Thymus (tissue), 11 donors: ENCODE measurements at regions not wholly inside any gene's neighbourhood (a gene's known extent, or its start where the extent isn't known, plus 50 kb on each side); places are given as distances from the start of the nearest gene placed in this dataset.

Source experiments
- DNase-seq, 9 donors: peaks; one replicate each; pipeline ENCODE4 v3.0.0-alpha.2; 2013; ENCODE audit warnings: low spot score in 9 of 9, low read depth in 6 of 9, missing footprints in 1 of 9
- H3K27ac ChIP-seq, 2 donors: one replicate each; pipeline ENCODE4 v1.5.1; 2013; ENCODE audit warnings: control low read depth in 1 of 2, low read depth in 1 of 2, low read length in 1 of 2, mild to moderate bottlenecking in 1 of 2, moderate library complexity in 1 of 2
- H3K27me3 ChIP-seq, 2 donors: one replicate each; pipeline ENCODE4 v1.5.1; 2013; ENCODE audit warnings: low read length in 1 of 2; ENCODE audit not compliant: control insufficient read depth in 2 of 2, insufficient read depth in 1 of 2
- H3K36me3 ChIP-seq, 2 donors: one replicate each; pipeline ENCODE4 v1.5.1; 2013; ENCODE audit warnings: low read length in 1 of 2, mild to moderate bottlenecking in 1 of 2, moderate library complexity in 1 of 2; ENCODE audit not compliant: control insufficient read depth in 2 of 2, insufficient read depth in 2 of 2
- H3K4me1 ChIP-seq, 2 donors: one replicate each; pipeline ENCODE4 v1.5.1; 2013; ENCODE audit warnings: low read length in 2 of 2; ENCODE audit not compliant: control insufficient read depth in 2 of 2, insufficient read depth in 2 of 2
- H3K4me3 ChIP-seq, 2 donors: one replicate each; pipeline ENCODE4 v1.5.1; 2013; ENCODE audit warnings: low read length in 2 of 2, control low read depth in 1 of 2, mild to moderate bottlenecking in 1 of 2
- H3K9me3 ChIP-seq, 2 donors: one replicate each; pipeline ENCODE4 v1.5.1; 2013; ENCODE audit warnings: low read length in 1 of 2, mild to moderate bottlenecking in 1 of 2; ENCODE audit not compliant: control insufficient read depth in 2 of 2, insufficient read depth in 1 of 2
- WGBS: extraction: QIAGEN DNeasy Blood & Tissue Kit; methylation state at CpG from one replicate; pipeline ENCODE4 v1.1.7; 2013; 5-methylcytosine and 5-hydroxymethylcytosine counted together
- donor health status: healthy.

DNA sequence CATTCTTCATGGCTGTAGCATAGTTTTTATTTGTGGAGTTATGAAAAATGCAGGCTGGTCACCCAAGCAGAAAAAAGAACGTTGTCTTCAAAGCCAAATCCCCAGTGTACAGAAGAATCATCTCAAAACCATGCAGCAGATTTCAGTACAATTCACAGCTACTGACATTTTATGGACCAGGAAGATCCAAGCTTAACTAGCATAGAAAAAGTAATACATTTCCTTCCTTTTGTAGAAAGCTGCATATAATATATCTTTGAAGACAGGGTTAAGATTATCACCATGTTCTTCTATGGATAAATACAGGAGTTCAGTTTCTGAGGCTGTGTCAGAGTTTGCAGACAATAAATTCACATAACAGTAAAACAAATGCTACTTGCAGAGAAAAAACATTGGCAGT is 1054.8 kb upstream of the C9orf72 start:
- WGBS: 81% methylated on average over 1 of the region's 1 CpG
- no peak for DNase-seq

DNA sequence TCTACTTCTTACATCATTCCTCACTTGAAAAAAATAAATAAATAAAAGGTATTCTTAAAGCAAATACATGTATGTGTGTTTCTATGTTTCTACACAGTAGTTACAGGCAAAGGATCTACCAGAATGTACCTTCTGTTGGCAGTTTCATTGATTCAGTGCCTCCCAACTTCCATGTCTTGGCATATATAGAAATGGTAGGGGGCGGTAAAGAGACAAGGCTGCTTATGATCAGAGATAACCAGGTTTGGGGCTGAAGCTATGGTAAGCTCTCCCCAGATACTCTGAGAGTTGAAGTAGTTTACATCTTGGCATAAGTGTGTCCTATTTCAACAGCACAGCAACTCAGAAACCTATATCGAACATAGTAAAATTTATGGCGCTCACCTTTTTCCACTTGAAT is 1075.4 kb upstream of the C9orf72 start:
- Histone ChIP-seq H3K4me1 (no peaks in the 10 kb centered on the region), H3K9me3 (no peaks in the 10 kb centered on the region), H3K27me3 (no peaks in the 10 kb centered on the region), H3K36me3 (no peaks in the 10 kb centered on the region), H3K27ac (no peak overlapping the region), H3K4me3 (no peak overlapping the region)
- no peak for DNase-seq
- WGBS: 94% methylated on average over 3 of the region's 3 CpGs

More for the DNA sequence above, 1054.8 kb upstream of the C9orf72 start:
- no peak overlapping the region for H3K27ac ChIP-seq
- no peaks in the 10 kb centered on the region for H3K27me3 ChIP-seq
- H3K4me3 ChIP-seq: no peak overlapping the region
- H3K36me3 ChIP-seq: no peaks in the 10 kb centered on the region
- no peaks in the 10 kb centered on the region for H3K9me3 ChIP-seq
- no peaks in the 10 kb centered on the region for H3K4me1 ChIP-seq

DNA sequence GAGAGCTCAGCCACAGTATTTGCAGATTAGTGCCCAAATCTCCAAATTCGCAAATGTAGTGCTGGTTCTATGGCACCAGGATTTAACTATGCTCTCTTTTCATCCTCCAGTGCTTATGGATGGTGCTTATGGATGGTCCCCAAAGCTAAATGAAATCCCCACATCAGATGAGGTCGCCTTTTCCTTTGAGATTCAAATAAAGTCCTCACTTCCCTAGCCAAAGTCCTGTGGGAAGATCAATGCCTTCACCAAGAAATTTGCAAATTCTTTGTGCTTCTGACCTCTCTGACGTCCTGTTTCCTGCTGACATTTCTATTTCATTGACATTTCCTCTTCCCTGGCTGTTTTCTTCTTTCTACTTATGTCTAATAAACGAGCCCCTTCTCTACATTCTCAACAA is 1077.0 kb upstream of the C9orf72 start:
- no peaks in the 10 kb centered on the region for H3K36me3 ChIP-seq
- no peak overlapping the region for H3K4me3 ChIP-seq
- H3K27ac ChIP-seq: no peak overlapping the region
- DNase-seq: no peak
- H3K27me3 ChIP-seq: no peaks in the 10 kb centered on the region
- no peaks in the 10 kb centered on the region for H3K4me1 ChIP-seq
- H3K9me3 ChIP-seq: no peaks in the 10 kb centered on the region
- 37% methylated on average over 4 of the region's 4 CpGs for WGBS

DNA sequence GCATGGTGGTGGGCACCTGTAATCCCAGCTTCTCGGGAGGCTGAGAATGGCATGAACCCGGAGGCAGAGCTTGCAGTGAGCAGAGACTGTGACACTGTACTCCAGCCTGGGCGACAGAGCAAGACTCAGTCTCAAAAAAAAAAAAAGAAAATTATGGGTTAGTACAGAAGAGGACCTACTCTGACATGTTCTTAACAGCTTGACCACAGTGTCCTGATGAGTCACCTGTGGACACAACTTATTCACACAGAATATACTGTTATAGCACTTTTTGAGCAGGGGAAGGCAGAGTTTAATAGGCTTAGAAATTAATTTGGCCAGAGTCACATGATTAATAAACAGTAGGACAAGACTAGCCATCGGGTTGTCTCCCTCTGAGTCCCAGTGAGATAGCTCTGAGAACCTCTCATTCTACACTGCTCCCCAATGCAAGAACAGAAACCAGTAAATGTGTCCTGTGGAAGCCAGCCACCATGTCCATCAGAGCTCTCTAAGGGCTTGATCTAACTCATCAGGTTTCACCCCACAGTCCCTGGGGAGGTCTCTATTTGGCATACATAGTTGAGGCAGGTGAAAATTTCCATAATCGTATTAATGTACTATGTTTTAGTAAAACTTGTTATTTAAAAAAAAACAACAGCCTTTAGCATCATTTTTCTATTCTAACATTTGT is 1077.9 kb upstream of the C9orf72 start:
- WGBS: 87% methylated on average over 5 of the region's 5 CpGs
- no peak overlapping the region for H3K4me3 ChIP-seq

GRCh38 chr9:28653216-28653615 is 1079.9 kb upstream of the C9orf72 start:
- no peak overlapping the region for H3K4me3 ChIP-seq
- H3K36me3 ChIP-seq: no peaks in the 10 kb centered on the region
- no peaks in the 10 kb centered on the region for H3K4me1 ChIP-seq
- H3K27me3 ChIP-seq: no peaks in the 10 kb centered on the region
- H3K9me3 ChIP-seq: no peaks in the 10 kb centered on the region
- no peak overlapping the region for H3K27ac ChIP-seq
- DNase-seq: no peak
- 92% methylated on average over 1 of the region's 1 CpG for WGBS

More for the DNA sequence above, 1077.9 kb upstream of the C9orf72 start:
- no peak overlapping the region for H3K27ac ChIP-seq
- H3K4me1 ChIP-seq: no peaks in the 10 kb centered on the region
- no peaks in the 10 kb centered on the region for H3K27me3 ChIP-seq
- no peaks in the 10 kb centered on the region for H3K36me3 ChIP-seq
- no peak for DNase-seq
- no peaks in the 10 kb centered on the region for H3K9me3 ChIP-seq

DNA sequence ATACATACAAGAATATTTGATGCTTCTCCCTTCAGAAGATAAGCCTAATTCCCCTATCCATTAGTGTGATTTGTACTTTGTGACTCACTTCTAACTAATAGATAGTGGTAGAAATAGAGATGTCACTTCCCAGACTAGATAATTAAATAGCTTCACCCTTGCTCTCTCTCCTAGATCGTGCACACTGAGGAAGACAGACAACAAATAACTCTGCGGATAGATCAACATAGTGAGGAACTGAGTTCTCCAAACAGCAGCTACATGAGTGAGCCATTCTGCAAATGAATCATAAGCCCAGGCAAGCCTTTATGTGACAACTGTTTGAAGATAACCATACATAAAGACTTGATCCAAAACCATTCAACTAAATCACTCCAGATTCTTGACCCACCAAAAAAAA is 1083.4 kb upstream of the C9orf72 start:
- no peaks in the 10 kb centered on the region for H3K36me3 ChIP-seq
- 85% methylated on average over 2 of the region's 2 CpGs for WGBS
- H3K4me3 ChIP-seq: no peak overlapping the region
- no peaks in the 10 kb centered on the region for H3K4me1 ChIP-seq
- H3K27me3 ChIP-seq: no peaks in the 10 kb centered on the region
- DNase-seq: no peak
- no peak overlapping the region for H3K27ac ChIP-seq
- H3K9me3 ChIP-seq: no peaks in the 10 kb centered on the region

DNA sequence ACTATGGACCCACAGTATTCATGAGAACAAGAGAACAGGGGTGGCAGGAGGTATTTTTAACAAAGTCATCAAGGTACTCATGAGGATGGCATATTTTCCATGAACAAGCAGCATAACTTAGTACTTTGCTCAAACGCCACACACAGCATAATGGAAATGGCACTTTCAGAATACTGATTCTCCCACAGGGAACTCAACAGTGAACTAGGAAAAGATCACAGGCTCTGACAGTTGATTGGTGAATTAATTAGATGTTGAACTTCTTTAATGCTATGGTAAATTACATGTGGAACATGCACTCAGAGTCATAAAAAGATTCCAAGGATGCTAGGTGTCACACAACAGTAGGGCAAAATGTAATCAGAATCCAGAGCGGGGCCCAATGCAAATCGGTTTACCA is 1088.6 kb upstream of the C9orf72 start:
- no peak overlapping the region for H3K27ac ChIP-seq
- no peak for DNase-seq
- no peaks in the 10 kb centered on the region for H3K4me1 ChIP-seq
- no peaks in the 10 kb centered on the region for H3K27me3 ChIP-seq
- H3K4me3 ChIP-seq: no peak overlapping the region
- WGBS: 92% methylated on average over 3 of the region's 3 CpGs
- H3K9me3 ChIP-seq: no peaks in the 10 kb centered on the region
- no peaks in the 10 kb centered on the region for H3K36me3 ChIP-seq

DNA sequence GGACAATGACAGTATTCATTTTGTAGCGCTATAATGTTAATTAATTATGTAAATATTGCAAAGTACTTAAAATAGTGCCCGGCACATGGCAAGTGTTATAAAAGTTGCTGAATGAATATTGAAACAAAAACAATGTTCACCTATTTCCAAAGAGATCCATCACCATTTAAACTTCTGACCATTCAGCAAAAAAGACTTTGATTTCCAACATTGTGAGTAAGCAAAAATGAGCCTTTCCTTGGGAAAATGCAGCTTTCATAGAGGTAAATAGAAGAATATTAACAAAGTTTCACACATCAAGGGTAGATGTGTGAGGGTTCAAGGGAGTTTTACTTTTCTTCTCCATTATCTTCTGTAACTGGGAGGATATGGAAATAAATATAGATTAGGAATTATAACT is 1089.4 kb upstream of the C9orf72 start:
- no peaks in the 10 kb centered on the region for H3K4me1 ChIP-seq
- H3K27me3 ChIP-seq: no peaks in the 10 kb centered on the region
- WGBS: 96% methylated on average over 2 of the region's 2 CpGs
- no peak overlapping the region for H3K4me3 ChIP-seq
- H3K27ac ChIP-seq: no peak overlapping the region
- no peaks in the 10 kb centered on the region for H3K36me3 ChIP-seq
- H3K9me3 ChIP-seq: no peaks in the 10 kb centered on the region
- no peak for DNase-seq

DNA sequence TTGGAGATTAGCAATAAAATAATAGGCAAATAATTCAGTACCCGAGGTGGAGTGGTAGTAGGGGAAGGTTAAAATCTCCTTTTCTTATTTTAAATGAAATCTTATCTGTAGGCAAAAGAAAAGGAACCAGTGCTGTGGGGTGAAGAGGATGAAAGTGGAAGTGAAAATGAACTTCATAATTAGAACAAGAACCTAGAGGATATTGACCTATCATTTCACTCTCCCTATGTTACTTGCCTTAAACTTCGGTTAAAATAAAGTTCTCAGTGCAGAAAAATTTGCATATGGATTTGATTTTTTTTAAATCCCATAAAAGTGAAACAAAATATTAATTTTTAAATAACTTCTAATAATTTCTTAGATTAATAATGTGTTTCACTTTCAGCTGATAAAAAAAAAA is 1094.9 kb upstream of the C9orf72 start:
- Histone ChIP-seq H3K27me3 (no peaks in the 10 kb centered on the region), H3K27ac (no peak overlapping the region), H3K9me3 (no peaks in the 10 kb centered on the region), H3K4me1 (no peaks in the 10 kb centered on the region), H3K36me3 (no peaks in the 10 kb centered on the region), H3K4me3 (no peak overlapping the region)
- 87% methylated on average over 2 of the region's 2 CpGs for WGBS
- DNase-seq: no peak

DNA sequence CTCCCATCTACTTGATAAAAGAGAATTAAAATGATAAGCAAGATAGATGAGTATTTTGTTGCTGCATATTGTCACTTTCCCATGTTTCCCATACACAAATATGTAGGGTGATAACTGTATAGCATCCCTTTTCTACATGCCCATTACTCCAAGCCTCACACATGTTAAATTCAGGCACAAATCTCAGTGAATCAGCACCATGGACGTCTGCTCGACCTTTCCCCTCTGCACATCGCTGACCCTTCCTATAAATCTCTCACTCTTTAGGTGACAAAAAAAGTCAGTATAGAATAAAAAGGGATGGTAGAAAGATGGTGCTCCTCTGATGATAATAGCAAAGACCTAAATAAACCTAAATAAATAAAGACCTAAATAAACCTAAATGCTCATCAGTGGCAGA is 1097.7 kb upstream of the C9orf72 start:
- H3K27me3 ChIP-seq: no peaks in the 10 kb centered on the region
- no peaks in the 10 kb centered on the region for H3K4me1 ChIP-seq
- H3K27ac ChIP-seq: no peak overlapping the region
- no peak for DNase-seq
- no peak overlapping the region for H3K4me3 ChIP-seq
- 81% methylated on average over 3 of the region's 3 CpGs for WGBS
- no peaks in the 10 kb centered on the region for H3K9me3 ChIP-seq
- no peaks in the 10 kb centered on the region for H3K36me3 ChIP-seq
